Mesenchymal stem cell (in vitro differentiated cells and primary cell): ENCODE measurements at regions not wholly inside any gene's neighbourhood (a gene's known extent, or its start where the extent isn't known, plus 50 kb on each side); places are given as distances from the start of the nearest gene placed in this dataset.

Experiments used
- DNase-seq: peaks from one replicate; pipeline ENCODE4 v3.0.0-alpha.2; 2013
- H2AFZ ChIP-seq: one replicate; pipeline ENCODE4 v1.6.1; 2013; ENCODE audit warnings: low read depth, mild to moderate bottlenecking, control low read depth, inconsistent platforms, low read length, moderate library complexity
- H2AK5ac ChIP-seq: 2 replicates; pipeline ENCODE4 v1.6.1; 2013; ENCODE audit warnings: low read length, moderate library complexity, mild to moderate bottlenecking, inconsistent platforms; ENCODE audit not compliant: severe bottlenecking
- H2BK120ac ChIP-seq: one replicate; pipeline ENCODE4 v1.6.1; 2013; ENCODE audit warnings: low read depth, mild to moderate bottlenecking, inconsistent platforms, low read length, moderate library complexity
- H2BK12ac ChIP-seq, 2 experiments: one replicate each; pipeline ENCODE4 v1.6.1; 2013; ENCODE audit warnings: inconsistent platforms in 2 of 2, low read length in 2 of 2, mild to moderate bottlenecking in 2 of 2, moderate library complexity in 2 of 2, control low read depth in 1 of 2
- H2BK15ac ChIP-seq: one replicate; pipeline ENCODE4 v1.6.1; 2013; ENCODE audit warnings: mild to moderate bottlenecking, low read depth, inconsistent platforms; ENCODE audit not compliant: poor library complexity, severe bottlenecking
- H2BK5ac ChIP-seq: 2 replicates; pipeline ENCODE4 v1.6.1; 2013; ENCODE audit warnings: low read depth, mild to moderate bottlenecking, low read length, control low read depth, inconsistent platforms; ENCODE audit not compliant: poor library complexity, severe bottlenecking
- H3K14ac ChIP-seq, 2 experiments: one replicate each; pipeline ENCODE4 v1.6.1; 2013; ENCODE audit warnings: inconsistent platforms in 2 of 2, low read length in 2 of 2, control low read depth in 1 of 2, mild to moderate bottlenecking in 1 of 2, moderate library complexity in 1 of 2
- H3K18ac ChIP-seq, 2 experiments: one replicate each; pipeline ENCODE4 v1.6.1; 2013; ENCODE audit warnings: inconsistent platforms in 2 of 2, low read length in 2 of 2, control low read depth in 1 of 2, low read depth in 1 of 2, mild to moderate bottlenecking in 1 of 2
- H3K23ac ChIP-seq, 2 experiments: one replicate each; pipeline ENCODE4 v1.6.1; 2013; ENCODE audit warnings: inconsistent platforms in 2 of 2, low read length in 2 of 2, mild to moderate bottlenecking in 2 of 2, moderate library complexity in 2 of 2, control low read depth in 1 of 2
- H3K27ac ChIP-seq: 2 replicates; pipeline ENCODE4 v1.5.1; 2013; ENCODE audit warnings: mild to moderate bottlenecking, moderate library complexity, low read length, control low read depth, inconsistent platforms; ENCODE audit not compliant: poor library complexity, severe bottlenecking
- H3K27me3 ChIP-seq, 2 experiments: 2 replicates each; pipeline versions ENCODE4 v1.6.1 to v1.7.0; 2013; ENCODE audit warnings: low read length in 2 of 2, mild to moderate bottlenecking in 2 of 2, moderate library complexity in 2 of 2, control low read depth in 1 of 2, inconsistent platforms in 1 of 2; ENCODE audit not compliant: control insufficient read depth in 1 of 2, insufficient read depth in 1 of 2
- H3K36me3 ChIP-seq, 2 experiments: 2 replicates each; pipeline versions ENCODE4 v1.6.1 to v1.7.0; 2013; ENCODE audit warnings: low read length in 2 of 2, control low read depth in 1 of 2, inconsistent platforms in 1 of 2, low read depth in 1 of 2, mild to moderate bottlenecking in 1 of 2; ENCODE audit not compliant: insufficient read depth in 2 of 2, control insufficient read depth in 1 of 2
- H3K4ac ChIP-seq, 2 experiments: one replicate each; pipeline ENCODE4 v1.6.1; 2013; ENCODE audit warnings: inconsistent platforms in 2 of 2, low read length in 2 of 2, mild to moderate bottlenecking in 2 of 2, moderate library complexity in 2 of 2, control low read depth in 1 of 2, low read depth in 1 of 2
- H3K4me1 ChIP-seq: 2 replicates; pipeline ENCODE4 v1.6.1; 2013; ENCODE audit warnings: low read depth, low read length, control low read depth; ENCODE audit not compliant: control insufficient read depth, insufficient read depth
- H3K4me2 ChIP-seq: 2 replicates; pipeline ENCODE4 v1.6.1; 2013; ENCODE audit warnings: low read length, mild to moderate bottlenecking, inconsistent platforms; ENCODE audit not compliant: poor library complexity, severe bottlenecking
- H3K4me3 ChIP-seq, 2 experiments: 2 replicates each; pipeline versions ENCODE4 v1.5.1 to v1.7.0; 2013; ENCODE audit warnings: low read length in 2 of 2, mild to moderate bottlenecking in 2 of 2, control low read depth in 1 of 2, low read depth in 1 of 2; ENCODE audit not compliant: insufficient read depth in 1 of 2
- H3K79me1 ChIP-seq: replicated peaks from 2 replicates; pipeline ENCODE4 v1.6.1; 2013; ENCODE audit warnings: mild to moderate bottlenecking, control low read depth, low read length, inconsistent platforms; ENCODE audit not compliant: poor library complexity, severe bottlenecking
- H3K9ac ChIP-seq: 2 replicates; pipeline ENCODE4 v1.7.0; 2013; ENCODE audit warnings: mild to moderate bottlenecking, low read length, moderate library complexity
- H3K9me3 ChIP-seq: 2 replicates; pipeline ENCODE4 v1.7.0; 2013; ENCODE audit warnings: mild to moderate bottlenecking, low read length; ENCODE audit not compliant: control insufficient read depth
- H4K8ac ChIP-seq: one replicate; pipeline ENCODE4 v1.6.1; 2013; ENCODE audit warnings: inconsistent platforms, mild to moderate bottlenecking, low read length, moderate library complexity
- H4K91ac ChIP-seq: one replicate; pipeline ENCODE4 v1.6.1; 2013; ENCODE audit warnings: mild to moderate bottlenecking, low read length, inconsistent platforms
- WGBS: methylation state at CpG from one replicate; pipeline ENCODE4 v1.1.7; 2013; ENCODE audit warnings: mixed read lengths; 5-methylcytosine and 5-hydroxymethylcytosine counted together

- Histone ChIP-seq H3K36me3 (no peaks in the 10 kb centered on the region), H2AK5ac (no peak overlapping the region), H3K4me3 (no peak overlapping the region), H2BK5ac (no peak overlapping the region), H3K79me1 (no peaks in the 10 kb centered on the region), H3K27me3 (no peaks in the 10 kb centered on the region), H3K9ac (no peak overlapping the region), H3K14ac (no peak overlapping the region), H3K4me1 (no peaks in the 10 kb centered on the region), H2AFZ (no peak overlapping the region), H2BK120ac (no peak overlapping the region), H2BK12ac (no peak overlapping the region), H4K8ac (no peak overlapping the region), H2BK15ac (no peak overlapping the region), H4K91ac (no peak overlapping the region), H3K23ac (no peak overlapping the region), H3K4me2 (no peak overlapping the region), H3K27ac (no peak overlapping the region), H3K18ac (no peak overlapping the region), H3K4ac (no peak overlapping the region), H3K9me3 (peaks cover 6% of the 10 kb centered on the region)
- 78% methylated on average over 2 of the region's 2 CpGs for WGBS
- DNase-seq: no peak
Measured at GRCh38 chr1:182164273-182164672, 102.8 kb upstream of the ZNF648 start.

GRCh38 chr1:182163821-182164223 lies 102.3 kb upstream of the ZNF648 start:
- Histone ChIP-seq H4K91ac (no peak overlapping the region), H3K4me2 (no peak overlapping the region), H3K9me3 (peaks cover 7% of the 10 kb centered on the region), H3K9ac (no peak overlapping the region), H2BK15ac (no peak overlapping the region), H3K4ac (no peak overlapping the region), H3K18ac (no peak overlapping the region), H4K8ac (no peak overlapping the region), H3K4me1 (no peaks in the 10 kb centered on the region), H3K23ac (no peak overlapping the region), H3K14ac (no peak overlapping the region), H2BK5ac (no peak overlapping the region), H2BK12ac (no peak overlapping the region), H2BK120ac (no peak overlapping the region), H3K36me3 (no peaks in the 10 kb centered on the region), H3K27me3 (no peaks in the 10 kb centered on the region), H2AFZ (no peak overlapping the region), H3K4me3 (no peak overlapping the region), H3K79me1 (no peaks in the 10 kb centered on the region), H3K27ac (no peak overlapping the region), H2AK5ac (no peak overlapping the region)
- WGBS: 86% methylated on average over 4 of the region's 5 CpGs
- no peak for DNase-seq

- Histone ChIP-seq H2BK5ac (no peak overlapping the region), H3K4me1 (no peaks in the 10 kb centered on the region), H3K9ac (no peak overlapping the region), H3K36me3 (no peaks in the 10 kb centered on the region), H3K27me3 (no peaks in the 10 kb centered on the region), H2BK12ac (no peak overlapping the region), H2BK120ac (no peak overlapping the region), H2AFZ (no peak overlapping the region), H3K14ac (no peak overlapping the region), H3K79me1 (no peaks in the 10 kb centered on the region), H3K27ac (no peak overlapping the region), H3K9me3 (peaks cover 7% of the 10 kb centered on the region), H2AK5ac (no peak overlapping the region), H3K23ac (no peak overlapping the region), H4K8ac (no peak overlapping the region), H3K4me2 (no peak overlapping the region), H2BK15ac (no peak overlapping the region), H4K91ac (no peak overlapping the region), H3K4ac (no peak overlapping the region), H3K4me3 (no peak overlapping the region), H3K18ac (no peak overlapping the region)
- no peak for DNase-seq
Measured at GRCh38 chr1:182159443-182159842, 97.9 kb upstream of the ZNF648 start.

- Histone ChIP-seq H3K4ac (no peak overlapping the region), H3K9ac (no peak overlapping the region), H3K18ac (no peak overlapping the region), H2AFZ (no peak overlapping the region), H3K79me1 (no peaks in the 10 kb centered on the region), H3K4me1 (no peaks in the 10 kb centered on the region), H3K9me3 (peaks cover 7% of the 10 kb centered on the region), H3K27me3 (no peaks in the 10 kb centered on the region), H3K14ac (no peak overlapping the region), H4K8ac (no peak overlapping the region), H3K23ac (no peak overlapping the region), H2BK12ac (no peak overlapping the region), H3K36me3 (no peaks in the 10 kb centered on the region), H3K27ac (no peak overlapping the region), H4K91ac (no peak overlapping the region), H2AK5ac (no peak overlapping the region), H2BK5ac (no peak overlapping the region), H3K4me3 (no peak overlapping the region), H2BK120ac (no peak overlapping the region), H2BK15ac (no peak overlapping the region), H3K4me2 (no peak overlapping the region)
- no peak for DNase-seq
- WGBS: 56% methylated on average over 2 of the region's 2 CpGs
Measured at GRCh38 chr1:182157187-182157586, 95.7 kb upstream of the ZNF648 start.
